ENCODE measurements at regions not wholly inside any gene's neighbourhood (a gene's known extent, or its start where the extent isn't known, plus 50 kb on each side); places are given as distances from the start of the nearest gene placed in this dataset.
A peak's percentile ranks its signal among the peaks of the same experiment; 100 is the strongest.

- no peak for FAIRE-seq
Measured at GRCh38 chr1:29506678-29507225, 270.4 kb downstream of the PTPRU start.

DNA sequence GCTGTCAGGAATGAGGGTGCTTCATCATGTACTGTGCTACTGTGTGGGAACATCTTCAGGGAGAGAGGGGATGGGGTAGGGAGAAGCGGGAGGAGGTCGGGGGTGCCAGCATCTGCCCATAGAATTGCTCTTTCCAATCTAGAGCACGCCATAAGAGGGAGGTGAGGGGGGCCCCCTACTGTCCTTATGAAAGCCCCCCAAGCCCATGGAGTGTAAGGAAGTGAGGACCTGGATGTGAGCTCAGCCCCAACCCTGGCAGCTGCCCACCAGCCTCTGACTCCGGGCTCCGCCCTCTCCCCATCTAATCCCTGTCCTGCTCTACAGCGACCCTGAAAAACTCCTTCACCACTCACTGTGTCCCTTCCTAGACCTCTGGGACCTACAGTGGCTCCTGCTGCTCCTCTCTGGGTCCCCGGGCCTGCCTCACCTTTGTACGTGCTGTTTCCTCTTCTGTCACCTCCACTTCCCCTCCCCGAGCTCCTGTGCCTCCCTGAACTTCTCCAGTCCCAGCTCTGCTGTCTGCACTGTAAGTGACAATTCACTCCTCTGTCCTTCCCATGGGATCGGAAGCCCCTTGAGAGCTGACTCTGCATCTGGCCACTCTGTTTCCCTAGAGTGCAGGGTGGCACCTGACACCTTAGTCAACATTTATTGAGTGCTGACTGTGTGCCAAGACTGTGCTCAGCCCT is 269.4 kb downstream of the PTPRU start:
- Histone ChIP-seq H4K20me1 (ENCODE audit: insufficient read depth, low read length) (no peaks in the 10 kb centered on the region), H3K4me1 (ENCODE audit: insufficient read depth, low read length) (no peaks in the 10 kb centered on the region), H3K27ac (ENCODE audit: low read depth, low read length) (no peak overlapping the region), H3K4me2 (ENCODE audit: low read length) (no peak overlapping the region), H3K36me3 (ENCODE audit: insufficient read depth, low read length) (no peaks in the 10 kb centered on the region), H2AFZ (ENCODE audit: low read depth, low read length) (no peak overlapping the region), H3K27me3 (ENCODE audit: insufficient read depth, low read length) (no peaks in the 10 kb centered on the region), H3K9me3 (ENCODE audit: insufficient read depth, low read depth, low read length) (no peaks in the 10 kb centered on the region), H3K4me3 (ENCODE audit: insufficient read depth, low read depth, low read length) (no peak overlapping the region), H3K9ac (ENCODE audit: low read length) (no peak overlapping the region), H3K79me2 (ENCODE audit: insufficient read depth, low read length) (no peaks in the 10 kb centered on the region)
- DNase-seq (ENCODE audit: low read depth), result no peak
- no peaks in the 10 kb centered on the region for H3K4me1 Mint-ChIP-seq (ENCODE audit: low read depth, unreplicated experiment)
- H3K27me3 Mint-ChIP-seq (ENCODE audit: low read depth, unreplicated experiment), result peaks cover 47% of the 10 kb centered on the region
- H3K27ac Mint-ChIP-seq (ENCODE audit: unreplicated experiment), result peak overlapping the region; percentile 63
- TF ChIP-seq EZH2 (IDR thresholded peaks at IDR 0.05; ENCODE audit: insufficient read depth, low read length), result no peak
- no peak for TF ChIP-seq CTCF (IDR thresholded peaks at IDR 0.05; ENCODE audit: insufficient read depth, low read depth, low read length)
- H3K4me3 Mint-ChIP-seq (ENCODE audit: unreplicated experiment), result no peak overlapping the region
- FAIRE-seq, result no peak
- no peaks in the 10 kb centered on the region for H3K36me3 Mint-ChIP-seq (ENCODE audit: low read depth, unreplicated experiment)
- H3K9me3 Mint-ChIP-seq (ENCODE audit: unreplicated experiment), result no peaks in the 10 kb centered on the region

More at GRCh38 chr1:29506678-29507225, 270.4 kb downstream of the PTPRU start:
- H3K4me3 ChIP-seq (ENCODE audit: insufficient read depth, low read depth, low read length), result no peak overlapping the region
- H3K79me2 ChIP-seq (ENCODE audit: insufficient read depth, low read length), result no peaks in the 10 kb centered on the region
- H3K9me3 Mint-ChIP-seq (ENCODE audit: unreplicated experiment), result no peaks in the 10 kb centered on the region
- peaks cover 49% of the 10 kb centered on the region for H3K27me3 Mint-ChIP-seq (ENCODE audit: low read depth, unreplicated experiment)
- no peaks in the 10 kb centered on the region for H3K9me3 ChIP-seq (ENCODE audit: insufficient read depth, low read depth, low read length)
- peaks cover 6% of the 10 kb centered on the region for H3K27me3 ChIP-seq (ENCODE audit: insufficient read depth, low read length)
- no peak for DNase-seq (ENCODE audit: low read depth)
- H3K4me3 Mint-ChIP-seq (ENCODE audit: unreplicated experiment), result no peak overlapping the region
- H3K4me1 ChIP-seq (ENCODE audit: insufficient read depth, low read length), result no peaks in the 10 kb centered on the region
- no peak overlapping the region for H2AFZ ChIP-seq (ENCODE audit: low read depth, low read length)
- H3K27ac Mint-ChIP-seq (ENCODE audit: unreplicated experiment), result no peak overlapping the region
- no peaks in the 10 kb centered on the region for H4K20me1 ChIP-seq (ENCODE audit: insufficient read depth, low read length)
- no peaks in the 10 kb centered on the region for H3K36me3 ChIP-seq (ENCODE audit: insufficient read depth, low read length)
- TF ChIP-seq EZH2 (IDR thresholded peaks at IDR 0.05; ENCODE audit: insufficient read depth, low read length), result no peak
- no peak for TF ChIP-seq CTCF (IDR thresholded peaks at IDR 0.05; ENCODE audit: insufficient read depth, low read depth, low read length)
- no peaks in the 10 kb centered on the region for H3K4me1 Mint-ChIP-seq (ENCODE audit: low read depth, unreplicated experiment)
- no peak overlapping the region for H3K27ac ChIP-seq (ENCODE audit: low read depth, low read length)
- H3K4me2 ChIP-seq (ENCODE audit: low read length), result no peak overlapping the region
- H3K9ac ChIP-seq (ENCODE audit: low read length), result no peak overlapping the region
- no peaks in the 10 kb centered on the region for H3K36me3 Mint-ChIP-seq (ENCODE audit: low read depth, unreplicated experiment)
